Omental fat pad (tissue), 3 donors: ENCODE measurements at regions not wholly inside any gene's neighbourhood (a gene's known extent, or its start where the extent isn't known, plus 50 kb on each side); places are given as distances from the start of the nearest gene placed in this dataset.

Experiments used
- ATAC-seq: fragments of 150-250 bp; one replicate; pipeline ENCODE4 v1.9.1; 2016; ENCODE audit warnings: mild to moderate bottlenecking, moderate library complexity; ENCODE audit not compliant: low FRiP score
- DNase-seq: peaks from one replicate; pipeline ENCODE4 v3.0.0-alpha.2; 2019; ENCODE audit warnings: low spot score
- TF ChIP-seq, protein P1 (sequence below), 3 donors: fragments of 450-650 bp; IDR thresholded peaks; one replicate each; pipeline ENCODE4 v1.5.1; 2016 to 2017; ENCODE audit warnings: antibody characterized with exemption in 3 of 3, mild to moderate bottlenecking in 3 of 3, moderate library complexity in 2 of 3

DNA sequence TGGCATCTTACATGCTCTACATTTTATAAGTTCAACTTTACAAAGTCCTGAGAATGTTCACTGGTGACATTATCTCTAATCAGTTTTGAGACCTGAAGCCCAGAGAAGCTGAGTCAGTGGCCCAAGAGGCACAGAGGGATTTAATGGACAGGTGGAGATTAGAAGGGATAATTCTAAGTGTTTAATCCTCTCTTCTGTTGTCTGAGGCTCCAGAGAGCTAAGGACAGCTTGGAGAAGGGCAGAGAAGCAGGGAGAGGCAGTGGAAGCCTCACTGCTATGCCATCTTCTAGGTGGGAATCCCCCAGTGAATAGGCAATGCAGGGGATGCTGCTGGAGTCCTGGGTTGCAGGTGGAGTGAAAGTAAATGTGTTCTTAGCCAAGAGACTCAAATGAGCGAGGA is 369.4 kb upstream of the SLCO3A1 start:
- TF ChIP-seq, protein P1, sequence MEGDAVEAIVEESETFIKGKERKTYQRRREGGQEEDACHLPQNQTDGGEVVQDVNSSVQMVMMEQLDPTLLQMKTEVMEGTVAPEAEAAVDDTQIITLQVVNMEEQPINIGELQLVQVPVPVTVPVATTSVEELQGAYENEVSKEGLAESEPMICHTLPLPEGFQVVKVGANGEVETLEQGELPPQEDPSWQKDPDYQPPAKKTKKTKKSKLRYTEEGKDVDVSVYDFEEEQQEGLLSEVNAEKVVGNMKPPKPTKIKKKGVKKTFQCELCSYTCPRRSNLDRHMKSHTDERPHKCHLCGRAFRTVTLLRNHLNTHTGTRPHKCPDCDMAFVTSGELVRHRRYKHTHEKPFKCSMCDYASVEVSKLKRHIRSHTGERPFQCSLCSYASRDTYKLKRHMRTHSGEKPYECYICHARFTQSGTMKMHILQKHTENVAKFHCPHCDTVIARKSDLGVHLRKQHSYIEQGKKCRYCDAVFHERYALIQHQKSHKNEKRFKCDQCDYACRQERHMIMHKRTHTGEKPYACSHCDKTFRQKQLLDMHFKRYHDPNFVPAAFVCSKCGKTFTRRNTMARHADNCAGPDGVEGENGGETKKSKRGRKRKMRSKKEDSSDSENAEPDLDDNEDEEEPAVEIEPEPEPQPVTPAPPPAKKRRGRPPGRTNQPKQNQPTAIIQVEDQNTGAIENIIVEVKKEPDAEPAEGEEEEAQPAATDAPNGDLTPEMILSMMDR (IDR thresholded peaks at IDR 0.05), result no peak
- DNase-seq (no peak), ATAC-seq (no peak)

DNA sequence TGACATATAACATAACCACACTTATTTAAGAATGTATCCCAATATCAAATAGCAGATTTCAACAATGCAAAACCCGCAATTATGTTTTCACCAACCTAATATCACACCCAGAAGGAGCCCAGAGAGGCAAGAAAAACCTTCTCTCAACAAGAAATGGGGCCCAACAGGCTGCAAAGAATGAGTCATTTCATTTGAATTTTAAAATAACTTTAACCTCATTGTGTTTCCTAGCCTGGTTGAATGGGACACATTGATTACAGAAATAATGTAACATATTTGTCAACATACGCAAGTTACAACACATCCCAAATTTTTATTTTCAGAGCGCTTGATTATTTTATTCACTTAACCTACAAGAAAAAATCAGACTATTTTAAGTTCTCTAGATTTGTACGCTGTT is 365.1 kb upstream of the SLCO3A1 start:
- ATAC-seq (no peak), DNase-seq (no peak)
- TF ChIP-seq, protein P1 (IDR thresholded peaks at IDR 0.05), result no peak

DNA sequence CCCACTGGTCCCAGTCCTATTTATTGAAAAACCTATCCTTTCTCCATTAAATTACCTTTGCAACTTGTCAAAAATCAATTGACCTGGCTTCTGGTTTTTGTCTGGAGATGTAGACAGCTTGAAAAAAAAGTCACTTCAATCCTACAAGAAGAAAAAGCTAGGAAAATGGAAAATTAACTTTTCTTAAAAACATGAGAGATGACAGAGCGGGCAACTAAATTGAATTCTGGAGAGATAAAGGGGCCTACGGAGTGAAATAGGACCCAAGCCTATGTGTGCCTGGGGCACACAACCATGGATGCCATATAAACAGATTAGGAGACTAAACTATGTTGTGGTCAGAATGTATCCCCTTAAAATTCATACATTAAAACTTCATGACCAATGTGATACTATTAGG is 363.3 kb upstream of the SLCO3A1 start:
- TF ChIP-seq, protein P1 (IDR thresholded peaks at IDR 0.05), result no peak
- no peak for DNase-seq
- ATAC-seq, result no peak

DNA sequence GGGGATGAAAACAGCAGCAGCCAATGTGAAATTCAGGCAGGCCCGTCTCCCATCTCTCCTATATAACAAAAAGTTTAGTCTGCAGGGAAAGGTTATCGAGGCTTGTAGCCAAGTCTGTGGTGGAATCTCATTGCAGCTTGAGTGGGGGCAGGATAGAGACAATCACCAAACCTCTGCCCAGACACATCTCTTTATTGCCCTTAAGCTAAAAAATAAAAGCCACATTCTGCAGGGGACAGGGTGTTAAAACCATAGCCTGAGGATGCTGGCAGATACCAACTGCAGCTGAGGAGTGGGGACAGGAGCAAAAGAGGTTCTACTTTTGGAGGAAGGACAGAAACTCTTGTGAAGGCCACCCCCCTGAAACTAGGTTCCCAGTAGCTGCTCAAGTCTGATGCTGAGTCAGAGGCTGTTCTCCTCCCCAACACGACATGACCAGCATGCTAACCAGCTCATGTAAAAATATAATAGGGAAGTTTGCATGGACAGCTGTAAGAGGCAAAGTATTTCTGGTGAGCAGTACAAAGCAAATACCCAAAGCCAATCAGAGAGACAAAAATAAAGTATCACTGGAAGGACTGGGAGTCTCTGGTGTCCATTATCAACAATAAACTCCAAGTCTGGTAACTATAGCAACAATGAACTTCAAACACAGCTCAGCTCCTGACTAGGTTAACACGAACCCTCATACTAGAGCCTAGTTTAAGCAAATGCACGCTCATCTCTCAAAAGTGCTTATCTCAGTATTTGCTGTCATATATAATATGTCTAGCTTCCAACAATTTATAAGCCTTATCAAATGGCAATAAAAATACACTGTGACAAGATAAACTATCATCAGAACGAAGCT is 362.2 kb upstream of the SLCO3A1 start:
- ATAC-seq (no peak), DNase-seq (no peak)
- TF ChIP-seq, protein P1 (IDR thresholded peaks at IDR 0.05), result no peak

DNA sequence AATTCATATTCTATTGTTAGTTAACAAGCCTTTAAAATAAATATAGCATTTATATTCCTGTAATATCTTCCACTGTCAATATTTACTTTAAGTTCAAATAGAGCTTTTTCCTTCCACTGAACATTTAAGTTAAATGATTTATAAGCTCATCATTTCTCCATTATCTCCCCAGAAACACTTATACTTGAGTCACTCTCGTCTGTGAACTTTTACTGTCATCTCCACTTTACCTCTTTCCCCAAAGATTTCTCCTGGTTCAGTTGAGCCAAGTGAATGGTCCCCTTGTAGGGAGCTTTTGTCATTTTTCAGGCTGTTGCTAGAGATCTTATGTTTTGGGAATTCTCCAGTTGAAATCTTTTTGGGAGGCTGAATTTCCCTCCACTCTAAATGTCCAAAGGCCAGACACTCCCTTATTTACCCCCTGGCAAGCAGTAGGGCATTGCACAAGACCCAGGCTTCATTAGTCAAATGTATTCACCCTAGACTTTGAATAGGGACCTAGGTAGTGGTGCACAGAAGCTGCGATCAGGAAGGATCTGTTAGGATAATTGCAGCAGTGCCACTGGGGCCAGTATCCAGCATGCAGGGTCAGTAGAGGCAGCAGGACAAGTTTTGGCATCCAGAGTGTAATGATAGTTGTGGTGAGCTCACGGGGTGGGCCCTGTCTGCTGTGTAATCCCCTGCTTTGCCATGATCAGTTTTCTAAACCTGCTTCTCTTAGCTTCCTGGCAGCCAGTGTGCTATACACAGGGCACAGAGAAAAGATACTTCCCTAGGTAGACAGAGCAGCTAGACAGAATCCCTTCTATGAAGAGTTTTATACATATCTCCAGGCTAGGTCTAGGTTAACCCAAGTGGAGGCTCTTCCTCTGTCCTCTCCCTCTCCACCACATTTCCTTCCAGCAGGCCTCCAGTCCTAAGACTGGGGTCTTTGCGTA is 356.5 kb upstream of the SLCO3A1 start:
- TF ChIP-seq, protein P1 (IDR thresholded peaks at IDR 0.05), result no peak
- DNase-seq, result no peak
- no peak for ATAC-seq

DNA sequence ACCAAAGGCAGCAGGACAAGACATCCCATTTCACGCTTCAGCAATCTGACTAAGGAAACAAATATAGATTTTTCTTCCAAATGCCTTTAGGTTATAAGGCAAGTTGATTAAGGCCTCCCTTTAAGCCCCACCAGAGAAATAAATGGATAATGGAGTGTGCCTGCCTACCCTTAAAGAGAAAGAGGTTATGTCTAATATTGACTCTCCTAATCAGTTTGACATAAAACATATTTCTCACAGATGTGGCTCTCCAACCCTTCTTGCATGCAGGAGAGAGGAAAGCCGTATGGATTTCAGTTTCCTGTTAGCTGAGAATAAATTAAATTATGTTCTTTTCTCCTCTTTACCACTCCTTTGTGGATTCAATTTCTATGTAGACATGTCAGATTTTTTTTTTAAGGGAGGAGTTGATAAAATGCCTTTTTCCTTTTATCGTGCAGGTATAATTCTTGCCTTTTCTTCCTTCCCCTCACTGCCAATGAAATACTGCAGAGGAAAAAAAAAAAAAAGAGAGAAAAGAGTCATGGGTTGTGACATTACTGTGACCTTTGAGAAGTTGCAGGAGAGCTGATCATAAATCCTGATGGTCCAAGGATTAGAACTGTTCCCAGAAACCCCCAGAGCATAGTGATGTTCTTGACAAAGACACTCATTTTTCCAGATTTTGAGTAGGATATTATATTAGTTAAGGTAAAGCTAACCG is 355.3 kb upstream of the SLCO3A1 start:
- DNase-seq (no peak), ATAC-seq (no peak)
- TF ChIP-seq, protein P1 (IDR thresholded peaks at IDR 0.05), result no peak
